ENCODE measurements at regions not wholly inside any gene's neighbourhood (a gene's known extent, or its start where the extent isn't known, plus 50 kb on each side); places are given as distances from the start of the nearest gene placed in this dataset.

DNA sequence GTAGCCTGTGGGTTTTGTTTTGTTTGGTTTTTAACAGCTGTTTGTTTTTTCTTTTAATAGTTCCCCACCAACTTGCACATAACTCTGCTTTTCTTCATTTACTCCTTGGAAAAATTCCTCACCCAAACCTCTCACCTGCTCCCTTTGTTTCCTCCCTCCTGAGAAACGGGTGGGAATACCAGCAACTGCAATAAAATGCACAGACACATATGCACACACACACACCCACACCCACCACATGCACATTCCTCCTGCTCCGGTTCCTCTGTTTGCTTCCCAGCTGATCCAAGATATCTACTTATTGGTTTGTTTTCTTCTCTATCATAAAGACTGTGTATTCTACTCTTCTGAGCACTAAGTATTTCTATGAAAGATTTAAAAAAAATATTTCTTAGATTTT lies 161.1 kb upstream of the EPHA7 start:
- TF ChIP-seq POLR2AphosphoS5 (IDR thresholded peaks at IDR 0.05; ENCODE audit: low read depth, low read length), result no peak
- no peak for TF ChIP-seq TAF1 (IDR thresholded peaks at IDR 0.05; ENCODE audit: borderline replicate concordance, insufficient read depth, low read length)
- TF ChIP-seq, protein P1, sequence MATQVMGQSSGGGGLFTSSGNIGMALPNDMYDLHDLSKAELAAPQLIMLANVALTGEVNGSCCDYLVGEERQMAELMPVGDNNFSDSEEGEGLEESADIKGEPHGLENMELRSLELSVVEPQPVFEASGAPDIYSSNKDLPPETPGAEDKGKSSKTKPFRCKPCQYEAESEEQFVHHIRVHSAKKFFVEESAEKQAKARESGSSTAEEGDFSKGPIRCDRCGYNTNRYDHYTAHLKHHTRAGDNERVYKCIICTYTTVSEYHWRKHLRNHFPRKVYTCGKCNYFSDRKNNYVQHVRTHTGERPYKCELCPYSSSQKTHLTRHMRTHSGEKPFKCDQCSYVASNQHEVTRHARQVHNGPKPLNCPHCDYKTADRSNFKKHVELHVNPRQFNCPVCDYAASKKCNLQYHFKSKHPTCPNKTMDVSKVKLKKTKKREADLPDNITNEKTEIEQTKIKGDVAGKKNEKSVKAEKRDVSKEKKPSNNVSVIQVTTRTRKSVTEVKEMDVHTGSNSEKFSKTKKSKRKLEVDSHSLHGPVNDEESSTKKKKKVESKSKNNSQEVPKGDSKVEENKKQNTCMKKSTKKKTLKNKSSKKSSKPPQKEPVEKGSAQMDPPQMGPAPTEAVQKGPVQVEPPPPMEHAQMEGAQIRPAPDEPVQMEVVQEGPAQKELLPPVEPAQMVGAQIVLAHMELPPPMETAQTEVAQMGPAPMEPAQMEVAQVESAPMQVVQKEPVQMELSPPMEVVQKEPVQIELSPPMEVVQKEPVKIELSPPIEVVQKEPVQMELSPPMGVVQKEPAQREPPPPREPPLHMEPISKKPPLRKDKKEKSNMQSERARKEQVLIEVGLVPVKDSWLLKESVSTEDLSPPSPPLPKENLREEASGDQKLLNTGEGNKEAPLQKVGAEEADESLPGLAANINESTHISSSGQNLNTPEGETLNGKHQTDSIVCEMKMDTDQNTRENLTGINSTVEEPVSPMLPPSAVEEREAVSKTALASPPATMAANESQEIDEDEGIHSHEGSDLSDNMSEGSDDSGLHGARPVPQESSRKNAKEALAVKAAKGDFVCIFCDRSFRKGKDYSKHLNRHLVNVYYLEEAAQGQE (IDR thresholded peaks at IDR 0.05; ENCODE audit: insufficient read depth in 1 of 2, low read depth in 2 of 2, low read length in 2 of 2), result no peak
- no peak for TF ChIP-seq SIN3A (IDR thresholded peaks at IDR 0.05; ENCODE audit: borderline replicate concordance, insufficient read depth, low read length)

Data from PFSK-1 (cell line).